ENCODE measurements at regions not wholly inside any gene's neighbourhood (a gene's known extent, or its start where the extent isn't known, plus 50 kb on each side); places are given as distances from the start of the nearest gene placed in this dataset.

- ChIA-PET CTCF (no interaction called here), POLR2A (no interaction called here)
- no peaks in the 10 kb centered on the region for H3K27me3 ChIP-seq (ENCODE audit: insufficient read depth, low read length, poor library complexity, severe bottlenecking)
- H3K4me3 ChIP-seq (ENCODE audit: low read length): no peak overlapping the region
- no peaks in the 10 kb centered on the region for H3K4me1 Mint-ChIP-seq
- no peak overlapping the region for H3K27ac ChIP-seq (ENCODE audit: low read depth, low read length)
- H3K36me3 Mint-ChIP-seq: no peaks in the 10 kb centered on the region
- no peaks in the 10 kb centered on the region for H3K4me1 ChIP-seq (ENCODE audit: insufficient read depth, low read length)
- H3K9me3 ChIP-seq (ENCODE audit: low read length): no peaks in the 10 kb centered on the region
- no peak for DNase-seq
- H3K27me3 Mint-ChIP-seq: no peaks in the 10 kb centered on the region
- H3K9me3 Mint-ChIP-seq: peaks cover 2 to 7% (median 3%) of the 10 kb centered on the region in 5 donors
- no peaks in the 10 kb centered on the region for H3K36me3 ChIP-seq (ENCODE audit: insufficient read depth, low read length)
- no peak overlapping the region for H3K4me3 Mint-ChIP-seq
- no peak overlapping the region for H3K27ac Mint-ChIP-seq
Measured at GRCh38 chr21:16372586-16372985, 642.8 kb downstream of the USP25 start.

GRCh38 chr21:16376673-16377072 lies 646.9 kb downstream of the USP25 start:
- CTCF ChIA-PET: no interaction called here
- H3K4me1 Mint-ChIP-seq: no peaks in the 10 kb centered on the region

GRCh38 chr21:16377120-16377658 lies 647.4 kb downstream of the USP25 start:
- no peaks in the 10 kb centered on the region for H3K4me1 ChIP-seq (ENCODE audit: insufficient read depth, low read length)
- no peaks in the 10 kb centered on the region for H3K36me3 ChIP-seq (ENCODE audit: insufficient read depth, low read length)
- Mint-ChIP-seq H3K4me3 (no peak overlapping the region), H3K4me1 (no peaks in the 10 kb centered on the region), H3K27me3 (no peaks in the 10 kb centered on the region), H3K36me3 (no peaks in the 10 kb centered on the region), H3K27ac (peak overlapping the region in 1 of 8 donors; percentile 23), H3K9me3 (peaks cover 1 to 7% (median 2%) of the 10 kb centered on the region in 5 donors)
- H3K9me3 ChIP-seq (ENCODE audit: low read length): no peaks in the 10 kb centered on the region
- CTCF ChIA-PET: no interaction called here
- POLR2A ChIA-PET: no interaction called here
- no peak overlapping the region for H3K27ac ChIP-seq (ENCODE audit: low read depth, low read length)
- no peaks in the 10 kb centered on the region for H3K27me3 ChIP-seq (ENCODE audit: insufficient read depth, low read length, poor library complexity, severe bottlenecking)
- no peak for DNase-seq
- H3K4me3 ChIP-seq (ENCODE audit: low read length): no peak overlapping the region

More at GRCh38 chr21:16376673-16377072, 646.9 kb downstream of the USP25 start:
- Histone ChIP-seq H3K4me1 (ENCODE audit: insufficient read depth, low read length) (no peaks in the 10 kb centered on the region), H3K36me3 (ENCODE audit: insufficient read depth, low read length) (no peaks in the 10 kb centered on the region), H3K9me3 (ENCODE audit: low read length) (no peaks in the 10 kb centered on the region), H3K4me3 (ENCODE audit: low read length) (no peak overlapping the region), H3K27ac (ENCODE audit: low read depth, low read length) (no peak overlapping the region), H3K27me3 (ENCODE audit: insufficient read depth, low read length, poor library complexity, severe bottlenecking) (no peaks in the 10 kb centered on the region)
- H3K36me3 Mint-ChIP-seq: no peaks in the 10 kb centered on the region
- no peak overlapping the region for H3K27ac Mint-ChIP-seq
- peaks cover 2 to 5% (median 3%) of the 10 kb centered on the region in 5 donors for H3K9me3 Mint-ChIP-seq
- POLR2A ChIA-PET: no interaction called here
- H3K4me3 Mint-ChIP-seq: no peak overlapping the region
- H3K27me3 Mint-ChIP-seq: no peaks in the 10 kb centered on the region
- no peak for DNase-seq

- Mint-ChIP-seq H3K4me3 (no peak overlapping the region), H3K27ac (no peak overlapping the region), H3K36me3 (no peaks in the 10 kb centered on the region), H3K27me3 (no peaks in the 10 kb centered on the region), H3K4me1 (no peaks in the 10 kb centered on the region), H3K9me3 (peaks cover 0 to 7% (median 2%) of the 10 kb centered on the region in 5 donors)
- Histone ChIP-seq H3K27ac (ENCODE audit: low read depth, low read length) (no peak overlapping the region), H3K9me3 (ENCODE audit: low read length) (no peaks in the 10 kb centered on the region), H3K4me1 (ENCODE audit: insufficient read depth, low read length) (no peaks in the 10 kb centered on the region), H3K4me3 (ENCODE audit: low read length) (no peak overlapping the region), H3K27me3 (ENCODE audit: insufficient read depth, low read length, poor library complexity, severe bottlenecking) (no peaks in the 10 kb centered on the region), H3K36me3 (ENCODE audit: insufficient read depth, low read length) (no peaks in the 10 kb centered on the region)
- DNase-seq: no peak
- POLR2A ChIA-PET: no interaction called here
- CTCF ChIA-PET: no interaction called here
Measured at GRCh38 chr21:16377857-16378256, 648.1 kb downstream of the USP25 start.

GRCh38 chr21:16378525-16378924 lies 648.7 kb downstream of the USP25 start:
- peaks cover 0 to 5% (median 2%) of the 10 kb centered on the region in 5 donors for H3K9me3 Mint-ChIP-seq
- H3K36me3 Mint-ChIP-seq: no peaks in the 10 kb centered on the region
- POLR2A ChIA-PET: no interaction called here
- DNase-seq: no peak
- no peaks in the 10 kb centered on the region for H3K27me3 Mint-ChIP-seq
- no peaks in the 10 kb centered on the region for H3K36me3 ChIP-seq (ENCODE audit: insufficient read depth, low read length)
- H3K27ac ChIP-seq (ENCODE audit: low read depth, low read length): no peak overlapping the region
- H3K9me3 ChIP-seq (ENCODE audit: low read length): no peaks in the 10 kb centered on the region
- H3K4me3 Mint-ChIP-seq: no peak overlapping the region
- no peak overlapping the region for H3K4me3 ChIP-seq (ENCODE audit: low read length)
- no peaks in the 10 kb centered on the region for H3K27me3 ChIP-seq (ENCODE audit: insufficient read depth, low read length, poor library complexity, severe bottlenecking)
- H3K4me1 Mint-ChIP-seq: no peaks in the 10 kb centered on the region
- H3K27ac Mint-ChIP-seq: no peak overlapping the region
- CTCF ChIA-PET: no interaction called here
- no peaks in the 10 kb centered on the region for H3K4me1 ChIP-seq (ENCODE audit: insufficient read depth, low read length)

- H3K4me3 ChIP-seq (ENCODE audit: low read length): no peak overlapping the region
- H3K27ac ChIP-seq (ENCODE audit: low read depth, low read length): no peak overlapping the region
- no peaks in the 10 kb centered on the region for H3K36me3 Mint-ChIP-seq
- no peak for DNase-seq
- no peak overlapping the region for H3K4me3 Mint-ChIP-seq
- no peaks in the 10 kb centered on the region for H3K27me3 ChIP-seq (ENCODE audit: insufficient read depth, low read length, poor library complexity, severe bottlenecking)
- CTCF ChIA-PET: no interaction called here
- no peaks in the 10 kb centered on the region for H3K36me3 ChIP-seq (ENCODE audit: insufficient read depth, low read length)
- H3K4me1 ChIP-seq (ENCODE audit: insufficient read depth, low read length): no peaks in the 10 kb centered on the region
- no peaks in the 10 kb centered on the region for H3K27me3 Mint-ChIP-seq
- no peak overlapping the region for H3K27ac Mint-ChIP-seq
- no peaks in the 10 kb centered on the region for H3K9me3 ChIP-seq (ENCODE audit: low read length)
- no peaks in the 10 kb centered on the region for H3K4me1 Mint-ChIP-seq
- POLR2A ChIA-PET: no interaction called here
- peaks cover 0 to 8% (median 0%) of the 10 kb centered on the region in 5 donors for H3K9me3 Mint-ChIP-seq
Measured at GRCh38 chr21:16388291-16388690, 658.5 kb downstream of the USP25 start.

GRCh38 chr21:16388911-16389560 lies 659.3 kb downstream of the USP25 start:
- H3K27ac ChIP-seq (ENCODE audit: low read depth, low read length): no peak overlapping the region
- H3K27me3 ChIP-seq (ENCODE audit: insufficient read depth, low read length, poor library complexity, severe bottlenecking): no peaks in the 10 kb centered on the region
- no peaks in the 10 kb centered on the region for H3K36me3 ChIP-seq (ENCODE audit: insufficient read depth, low read length)
- Mint-ChIP-seq H3K4me1 (no peaks in the 10 kb centered on the region), H3K4me3 (no peak overlapping the region), H3K9me3 (peaks cover 0 to 8% (median 0%) of the 10 kb centered on the region in 5 donors), H3K36me3 (no peaks in the 10 kb centered on the region), H3K27ac (no peak overlapping the region), H3K27me3 (no peaks in the 10 kb centered on the region)
- H3K4me3 ChIP-seq (ENCODE audit: low read length): no peak overlapping the region
- no peak for DNase-seq
- ChIA-PET POLR2A (no interaction called here), CTCF (interaction anchor here (0.6 kb wide), 1 partner anchor 93 kb away, joined by 3 read pairs; no protein-coding TSS in a partner anchor)
- H3K9me3 ChIP-seq (ENCODE audit: low read length): no peaks in the 10 kb centered on the region
- H3K4me1 ChIP-seq (ENCODE audit: insufficient read depth, low read length): no peaks in the 10 kb centered on the region

- Mint-ChIP-seq H3K27me3 (no peaks in the 10 kb centered on the region), H3K4me1 (no peaks in the 10 kb centered on the region), H3K4me3 (no peak overlapping the region), H3K27ac (no peak overlapping the region), H3K9me3 (peaks cover 0 to 8% (median 0%) of the 10 kb centered on the region in 5 donors), H3K36me3 (no peaks in the 10 kb centered on the region)
- no peak for DNase-seq
- ChIA-PET POLR2A (no interaction called here), CTCF (no interaction called here)
- Histone ChIP-seq H3K4me1 (ENCODE audit: insufficient read depth, low read length) (no peaks in the 10 kb centered on the region), H3K36me3 (ENCODE audit: insufficient read depth, low read length) (no peaks in the 10 kb centered on the region), H3K27ac (ENCODE audit: low read depth, low read length) (no peak overlapping the region), H3K27me3 (ENCODE audit: insufficient read depth, low read length, poor library complexity, severe bottlenecking) (no peaks in the 10 kb centered on the region), H3K9me3 (ENCODE audit: low read length) (no peaks in the 10 kb centered on the region), H3K4me3 (ENCODE audit: low read length) (no peak overlapping the region)
Measured at GRCh38 chr21:16389643-16390042, 659.9 kb downstream of the USP25 start.

All from CD8-positive, alpha-beta memory T cell (primary cell).